ENCODE measurements at regions not wholly inside any gene's neighbourhood (a gene's known extent, or its start where the extent isn't known, plus 50 kb on each side); places are given as distances from the start of the nearest gene placed in this dataset.

DNA sequence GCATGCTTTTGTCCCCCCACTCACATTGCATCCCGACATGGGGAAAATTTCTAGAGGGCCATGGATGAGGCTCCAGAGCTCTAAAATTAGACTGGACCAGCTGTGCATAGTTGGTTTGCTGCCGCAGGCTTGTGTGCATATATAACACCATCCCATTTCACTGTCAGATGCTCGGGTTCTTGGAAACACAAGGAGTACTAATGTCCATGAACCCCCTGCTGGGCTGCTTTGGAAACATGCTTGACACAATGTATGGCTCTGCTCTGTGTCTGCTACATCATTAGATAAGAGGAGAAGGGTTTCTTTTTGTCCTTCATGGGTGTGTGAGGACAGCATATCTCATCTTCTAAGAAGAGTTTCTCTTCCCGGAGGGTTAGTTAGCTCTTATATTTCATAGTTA lies 292.1 kb upstream of the RORB start:
- DNase-seq (ENCODE audit: low read depth) = no peak

DNA sequence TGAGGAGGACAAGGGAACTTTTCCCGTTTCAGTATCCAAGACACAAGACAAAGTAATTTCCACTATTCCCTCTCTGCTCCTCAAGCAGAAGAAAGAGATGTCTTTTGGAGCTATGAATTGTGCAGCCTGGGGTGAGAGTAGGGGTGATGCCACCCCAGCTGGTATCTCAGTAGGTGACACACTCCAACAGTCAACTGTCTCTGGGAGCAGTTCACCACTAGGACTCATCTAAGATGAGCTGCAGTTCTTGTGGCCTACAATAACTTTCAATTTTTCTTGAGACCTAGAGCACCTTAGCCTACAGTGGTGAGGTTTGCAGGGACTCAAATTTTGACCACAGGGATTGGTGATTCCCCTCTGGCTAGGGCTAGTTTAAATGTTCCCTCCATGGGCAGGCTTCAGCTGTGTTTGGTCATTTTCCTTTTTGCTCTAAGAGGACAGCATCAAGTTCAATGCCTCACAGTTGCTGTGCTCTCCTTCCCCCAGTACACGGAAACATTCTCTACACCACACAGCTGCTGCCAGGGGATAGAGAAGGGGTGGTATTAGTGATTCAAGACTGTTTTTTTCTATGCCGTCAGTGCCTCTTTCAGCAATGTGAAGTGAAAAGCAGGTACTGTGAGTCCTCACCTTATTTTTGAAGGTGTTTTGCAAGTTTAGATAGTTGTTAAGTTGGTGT lies 278.6 kb upstream of the RORB start:
- DNase-seq (ENCODE audit: low read depth) = no peak

DNA sequence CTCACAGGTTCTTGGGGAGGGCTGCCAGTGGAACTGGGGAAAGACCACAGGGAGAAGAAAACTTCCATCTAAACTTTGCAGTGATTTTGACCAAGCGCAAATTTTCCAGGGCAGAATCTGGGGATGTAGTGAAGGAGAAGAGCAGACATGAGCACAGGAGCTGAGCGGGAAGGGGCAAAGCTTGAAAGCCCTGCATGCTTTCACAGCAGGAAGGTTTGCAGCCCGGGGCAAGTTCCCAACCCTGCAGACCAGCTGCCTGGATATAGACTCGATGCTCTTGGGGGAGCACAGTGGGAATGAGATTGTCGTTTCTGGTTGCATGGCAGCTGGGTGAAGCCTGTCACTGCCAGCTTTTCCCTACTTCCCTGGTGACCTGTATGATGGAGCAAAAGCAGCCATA lies 276.8 kb upstream of the RORB start:
- no peak for DNase-seq (ENCODE audit: low read depth)

DNA sequence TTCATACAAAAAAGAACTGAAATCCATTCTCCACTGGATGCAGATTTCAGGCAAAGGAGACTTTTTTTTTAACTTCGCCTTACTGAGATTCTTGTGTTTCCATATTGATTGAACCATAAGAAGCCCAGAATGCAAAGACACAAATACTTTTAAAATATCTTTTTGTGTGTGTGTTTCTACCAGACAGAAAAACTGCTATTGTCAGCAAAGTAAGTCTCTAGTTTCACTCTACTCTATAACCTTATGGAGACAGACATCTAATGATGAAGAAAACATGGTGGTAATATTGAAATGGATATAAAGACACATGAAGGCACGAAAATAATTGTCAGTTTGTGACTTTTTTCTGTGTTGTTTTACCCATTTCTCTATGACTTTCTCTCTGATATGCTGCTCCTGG lies 260.3 kb upstream of the RORB start:
- no peak for DNase-seq (ENCODE audit: low read depth)

DNA sequence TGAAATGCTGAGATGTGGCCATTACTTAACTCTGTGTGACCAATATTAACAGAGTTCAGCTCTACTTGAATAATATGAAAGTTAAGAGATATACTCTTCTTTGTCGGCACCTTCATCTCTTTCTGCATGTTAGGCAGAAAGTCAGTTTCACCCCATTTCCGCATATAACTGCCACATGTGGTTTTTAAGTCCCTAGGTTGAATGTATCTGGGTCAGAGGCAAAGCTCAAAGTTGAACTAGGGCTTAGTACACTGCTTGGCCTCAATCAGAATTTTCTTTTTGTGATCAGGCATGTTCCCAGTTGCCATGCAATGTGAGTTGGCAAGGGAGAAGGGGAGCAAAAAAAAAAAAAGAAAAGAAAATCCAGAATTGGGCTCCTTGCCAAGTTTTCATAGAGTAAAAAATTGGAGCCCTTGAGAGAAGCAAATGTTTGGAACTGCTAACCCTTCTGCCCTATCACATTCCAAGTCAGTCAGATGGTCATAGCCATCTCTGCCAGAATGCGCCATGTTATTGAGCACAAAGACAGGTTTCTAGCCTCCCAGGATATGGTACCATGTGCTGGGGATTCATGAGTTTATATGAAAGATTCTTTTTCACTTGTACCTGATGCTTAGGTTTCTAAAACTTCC lies 251.2 kb upstream of the RORB start:
- DNase-seq (ENCODE audit: low read depth) = no peak

DNA sequence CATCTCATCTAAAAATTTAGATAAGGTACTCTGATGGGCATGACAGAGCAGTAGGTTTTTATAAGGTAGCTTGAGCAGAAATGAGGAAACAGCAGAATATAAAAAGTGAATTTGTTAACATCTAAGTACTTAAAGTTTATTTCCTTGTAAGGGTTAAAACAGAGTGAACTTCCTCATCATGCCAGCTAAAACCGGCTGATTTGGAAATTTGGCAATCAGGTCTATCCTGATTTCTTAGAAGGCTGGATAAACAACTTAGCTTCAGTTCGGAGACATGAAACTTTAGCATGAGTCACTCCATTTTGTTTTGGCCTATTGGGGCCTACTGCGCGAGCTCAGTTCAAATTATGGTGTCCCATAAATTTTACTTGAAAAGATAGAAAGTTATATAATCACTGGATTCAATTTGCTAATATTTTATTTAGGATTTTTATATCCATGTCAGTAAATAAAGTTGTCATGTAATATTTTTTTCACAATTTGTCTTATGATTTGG lies 241.6 kb upstream of the RORB start:
- no peak for DNase-seq (ENCODE audit: low read depth)

DNA sequence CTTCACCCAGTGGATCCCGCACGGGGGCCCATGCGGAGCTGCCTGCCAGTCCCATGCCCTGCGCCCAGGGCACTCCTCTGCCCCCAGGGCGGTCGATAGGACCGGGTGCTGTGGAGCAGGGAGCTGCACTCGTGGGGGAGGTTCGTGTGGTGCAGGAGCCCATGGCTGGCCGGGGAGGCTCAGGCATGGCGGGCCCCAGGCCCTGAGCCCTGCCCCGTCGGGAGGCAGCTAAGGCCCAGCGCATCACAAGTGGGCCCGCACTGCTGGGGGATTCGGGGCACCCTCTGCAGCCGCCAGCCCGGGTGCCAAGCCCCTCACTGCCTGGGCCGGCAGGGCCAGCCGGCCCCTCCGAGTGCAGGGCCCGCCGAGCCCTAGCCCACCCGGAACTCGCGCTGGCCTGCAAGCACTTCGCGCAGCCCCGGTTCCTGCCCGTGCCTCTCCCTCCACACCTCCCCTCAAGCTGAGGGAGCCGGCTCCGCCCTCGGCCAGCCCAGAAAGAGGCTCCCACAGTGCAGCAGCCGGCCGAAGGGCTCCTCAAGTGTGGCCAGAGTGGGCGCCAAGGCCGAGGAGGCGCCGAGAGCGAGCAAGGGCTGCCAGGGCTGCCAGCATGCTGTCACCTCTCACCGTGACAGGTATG lies 221.1 kb upstream of the RORB start:
- no peak for DNase-seq (ENCODE audit: low read depth)

DNA sequence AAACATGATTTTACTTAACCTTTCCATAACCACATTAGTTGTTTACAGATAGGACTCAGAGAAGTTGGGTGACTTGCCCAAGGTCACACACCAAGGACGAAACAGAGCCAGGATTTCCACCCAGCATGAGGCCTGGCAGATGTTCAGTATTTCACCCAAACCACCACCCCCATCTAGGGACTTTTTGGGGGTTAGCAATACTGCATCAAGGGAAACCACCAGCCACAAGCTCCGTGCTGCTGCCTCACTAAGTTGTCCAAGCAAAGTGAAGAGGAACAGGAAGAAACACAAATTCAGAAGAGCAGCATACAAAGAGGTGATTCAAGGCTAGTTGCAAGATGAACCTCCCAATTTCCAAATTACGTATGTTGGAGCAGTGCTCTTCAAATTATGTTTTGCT lies 219.6 kb upstream of the RORB start:
- no peak for DNase-seq (ENCODE audit: low read depth)

DNA sequence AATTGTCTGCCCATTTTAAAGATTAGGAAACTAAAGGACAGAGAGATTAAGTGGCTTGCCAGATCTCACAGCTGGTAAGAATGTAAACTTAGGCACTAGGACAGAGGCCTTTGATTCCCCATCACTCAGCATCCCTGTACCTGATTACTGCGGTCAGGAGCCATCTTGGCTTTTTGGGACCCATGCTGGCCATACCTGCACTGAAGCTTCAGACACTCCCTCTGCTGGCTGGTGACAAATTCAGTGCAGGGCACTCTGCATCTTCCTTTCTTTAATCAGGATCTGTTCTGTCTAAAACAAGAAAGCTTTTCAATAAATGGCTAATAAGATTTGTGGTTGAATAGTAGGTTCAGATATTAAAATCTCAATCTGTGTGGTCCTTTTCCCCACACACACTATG lies 215.5 kb upstream of the RORB start:
- no peak for DNase-seq (ENCODE audit: low read depth)

DNA sequence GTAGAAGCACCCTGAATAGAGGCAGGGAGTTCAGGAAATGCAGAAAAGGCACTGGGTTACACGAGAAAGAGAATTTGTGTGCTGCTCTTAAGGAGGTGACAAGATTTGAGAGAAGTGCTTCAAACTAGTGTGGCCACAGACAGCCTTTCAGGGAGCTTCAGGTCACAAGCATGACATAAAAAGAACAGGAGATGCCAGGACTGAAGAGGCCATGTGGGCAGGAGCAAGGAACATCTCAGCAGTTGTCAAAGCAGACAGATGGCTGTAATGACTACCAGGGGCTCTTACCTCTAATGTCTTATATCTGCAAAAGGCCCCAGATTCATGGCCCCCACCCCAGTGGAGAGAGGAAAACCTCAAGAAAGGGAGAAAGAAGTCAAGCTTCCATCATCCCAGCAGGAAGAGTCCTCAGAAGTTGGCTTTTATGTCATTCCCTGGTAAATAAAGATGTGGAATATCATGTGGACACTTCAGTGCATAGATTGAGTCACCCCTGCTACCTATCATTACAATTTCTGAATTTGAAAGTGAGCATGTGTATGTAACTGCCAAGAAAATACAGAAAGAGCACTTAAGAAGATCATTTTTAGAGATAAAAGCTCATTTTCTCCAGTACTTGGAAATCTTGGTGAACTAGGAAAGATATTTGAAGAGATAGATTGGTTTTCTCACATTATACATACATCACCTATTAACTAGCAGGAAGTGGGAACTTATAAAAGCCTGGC lies 214.4 kb upstream of the RORB start:
- no peak for DNase-seq (ENCODE audit: low read depth)

DNA sequence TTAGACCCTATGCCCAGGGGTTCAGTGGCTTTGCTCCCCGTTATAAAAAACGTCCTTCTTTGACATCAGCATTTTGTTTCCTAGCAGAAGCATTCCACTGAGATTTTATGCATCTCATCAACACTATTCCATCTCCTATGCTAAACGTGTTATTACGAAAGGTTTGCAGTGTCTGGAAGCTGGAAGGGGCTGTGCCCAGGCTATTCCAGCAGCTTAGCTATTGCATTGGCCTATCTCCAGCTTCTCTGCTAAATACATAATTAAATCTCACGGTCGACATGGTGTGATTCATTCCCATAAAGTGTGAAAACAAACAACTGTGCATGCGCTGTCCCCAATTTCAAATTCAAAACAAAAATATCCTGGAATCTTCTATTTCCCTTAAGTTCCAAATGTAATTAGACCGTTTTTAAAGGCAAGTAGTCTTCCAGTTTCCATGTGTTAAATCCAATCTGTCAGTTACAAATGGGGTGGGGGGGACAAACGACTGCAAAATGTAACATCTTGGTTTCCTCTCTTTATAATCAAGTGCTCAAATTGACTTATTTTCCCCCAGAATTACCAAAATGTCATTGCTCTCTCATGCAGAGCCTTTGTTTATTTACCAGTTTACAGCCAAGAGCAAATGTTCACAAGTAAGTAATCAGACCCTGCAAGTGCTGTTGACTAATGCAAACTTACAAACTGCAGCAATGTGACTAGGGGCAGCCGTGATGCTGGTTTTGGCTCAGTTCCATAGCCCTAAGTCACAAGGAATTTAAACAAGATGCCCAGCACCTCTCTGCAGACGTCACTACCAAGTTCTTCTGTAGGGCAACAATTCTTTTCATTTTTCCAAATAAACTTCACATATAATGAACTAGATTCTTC lies 212.3 kb upstream of the RORB start:
- DNase-seq (ENCODE audit: low read depth) = no peak

DNA sequence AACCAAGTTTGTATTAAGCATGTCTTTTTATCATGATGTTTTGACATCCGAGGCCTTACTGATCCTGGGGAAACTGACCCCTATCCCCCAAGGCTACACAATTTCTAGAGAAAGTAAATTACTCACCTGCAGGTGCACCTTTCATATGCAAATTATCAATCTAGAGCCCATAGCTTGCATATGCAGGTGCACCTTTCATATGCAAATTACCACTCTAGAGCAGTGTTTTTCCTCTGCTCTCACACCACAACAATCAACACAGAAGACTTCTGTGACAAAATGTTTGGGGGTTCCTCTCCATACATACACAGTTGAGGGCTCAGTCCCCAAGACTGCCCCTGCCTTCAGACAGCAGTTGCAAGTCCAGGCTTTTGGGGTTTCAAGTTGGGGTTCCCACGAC lies 203.7 kb upstream of the RORB start:
- DNase-seq (ENCODE audit: low read depth) = no peak

DNA sequence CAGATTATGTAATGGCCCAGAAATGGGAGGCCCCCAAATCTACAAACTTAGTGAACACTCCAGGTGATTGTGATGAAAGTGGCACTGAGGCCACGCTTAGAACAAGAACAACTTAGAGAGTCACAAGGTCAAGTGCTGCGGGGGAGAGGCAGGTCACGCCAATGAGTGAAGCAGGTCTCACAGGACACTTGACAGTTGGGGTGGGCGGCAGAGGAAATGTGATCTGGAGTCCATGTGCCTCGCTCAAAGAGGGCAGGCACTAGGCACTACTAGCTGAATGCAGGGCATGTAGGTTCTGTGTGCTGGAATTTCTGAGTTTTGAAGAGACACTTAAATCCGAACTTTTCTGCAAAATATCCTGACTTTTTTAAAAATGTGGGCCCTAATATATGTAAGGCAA lies 193.2 kb upstream of the RORB start:
- DNase-seq (ENCODE audit: low read depth) = no peak

DNA sequence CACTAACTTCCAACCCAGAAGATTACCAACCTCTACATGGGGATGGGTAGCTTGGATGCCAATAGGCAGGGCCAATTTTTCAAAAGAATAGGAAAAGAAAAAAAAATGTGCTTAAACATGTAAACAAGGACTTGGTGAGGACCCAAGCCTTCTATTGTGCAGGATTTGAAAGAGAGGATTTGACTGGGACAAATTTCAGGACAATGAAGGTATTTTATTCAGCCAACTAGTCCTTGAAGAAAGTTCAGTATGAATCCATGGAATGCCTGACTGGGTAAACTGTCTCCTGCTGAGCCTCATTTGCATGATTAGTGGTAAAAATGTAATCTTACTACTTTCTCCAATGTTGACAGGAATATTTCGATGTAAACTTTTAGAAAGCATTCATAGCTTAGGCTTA lies 192.5 kb upstream of the RORB start:
- DNase-seq (ENCODE audit: low read depth) = no peak

DNA sequence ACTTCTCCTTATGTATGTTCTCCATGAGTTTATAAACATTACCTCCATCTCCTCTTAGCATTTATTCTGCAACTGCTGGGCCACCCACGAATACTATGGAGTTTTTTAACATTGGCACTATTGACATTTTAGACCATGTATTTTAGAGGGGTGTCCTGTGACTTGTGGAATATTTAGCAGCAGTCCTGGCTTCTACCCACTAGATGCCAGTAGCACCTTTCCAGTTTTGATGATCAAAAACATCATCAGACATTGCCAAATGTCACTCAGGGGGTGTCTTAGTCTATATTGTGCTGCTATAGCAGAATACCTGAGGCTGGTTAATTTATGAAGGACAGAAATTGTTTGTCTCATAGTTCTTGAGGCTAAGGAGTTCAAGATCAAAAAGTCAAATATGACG lies 187.5 kb upstream of the RORB start:
- no peak for DNase-seq (ENCODE audit: low read depth)

DNA sequence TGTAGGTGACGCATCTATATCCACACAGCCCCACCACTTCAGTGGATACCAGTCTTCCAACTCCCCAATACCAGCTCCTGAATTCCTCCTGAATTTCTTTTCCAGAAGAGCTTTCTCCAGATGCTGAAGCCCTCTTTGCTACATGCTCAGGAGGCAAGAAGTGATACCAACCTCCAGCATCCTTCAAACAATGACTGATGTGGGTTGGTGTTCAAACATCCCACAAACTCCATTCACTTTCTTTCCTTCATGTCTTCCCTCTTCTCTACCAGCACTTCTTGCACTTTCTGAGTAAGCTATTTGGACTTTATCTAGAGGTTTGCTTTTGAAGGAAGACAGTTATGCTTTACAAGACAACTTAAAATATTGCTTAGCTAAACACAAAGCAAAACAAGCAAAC lies 179.9 kb upstream of the RORB start:
- DNase-seq (ENCODE audit: low read depth) = no peak

DNA sequence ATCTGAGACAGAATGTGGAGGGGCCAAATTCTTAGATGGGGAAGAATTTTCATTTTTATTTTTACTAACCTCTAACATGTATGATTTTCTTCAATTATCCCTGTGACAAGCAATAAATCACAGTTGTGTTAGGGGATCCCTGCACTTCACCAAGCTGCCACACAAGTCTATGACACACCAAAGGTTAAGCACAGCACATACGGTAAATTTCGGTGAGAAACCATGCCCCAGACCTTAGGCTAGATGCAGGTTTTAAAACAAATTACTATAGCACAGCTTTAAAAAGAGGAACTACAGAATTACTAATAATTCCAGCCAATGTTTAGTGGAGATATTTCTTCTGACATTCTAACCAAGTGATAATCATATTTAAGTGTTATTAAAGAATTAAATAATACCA lies 175.7 kb upstream of the RORB start:
- DNase-seq (ENCODE audit: low read depth) = no peak

DNA sequence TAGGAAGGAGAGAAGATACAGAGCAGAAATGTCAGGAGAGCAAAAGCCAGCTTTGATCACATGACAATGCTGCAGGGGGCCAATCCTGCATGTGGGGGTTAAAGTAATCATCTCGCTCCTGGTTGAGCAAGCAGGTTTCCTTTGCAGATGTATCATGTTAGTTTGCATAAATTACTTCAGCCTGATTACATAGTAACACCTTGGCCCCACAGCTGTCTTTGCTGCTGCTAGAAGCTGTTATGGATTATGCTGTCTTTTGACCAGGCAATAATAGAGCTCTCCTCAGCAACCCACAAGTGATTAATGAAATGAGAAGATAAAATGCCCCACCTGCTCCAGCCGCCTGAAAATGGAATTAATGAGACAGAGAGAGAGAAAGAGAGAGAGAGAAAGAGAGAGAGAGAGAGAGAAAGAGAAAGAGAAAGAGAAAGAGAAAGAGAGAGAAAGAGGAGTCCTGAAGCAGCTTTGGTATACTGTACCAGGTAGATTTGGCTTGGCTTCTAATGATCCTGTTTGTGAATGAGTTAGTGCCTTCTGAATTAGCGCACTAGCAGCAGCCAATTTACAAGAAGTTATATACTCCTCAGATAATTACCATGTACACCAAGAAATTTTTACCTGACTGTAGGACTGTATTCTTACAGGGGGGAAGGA lies 174.3 kb upstream of the RORB start:
- no peak for DNase-seq (ENCODE audit: low read depth)

DNA sequence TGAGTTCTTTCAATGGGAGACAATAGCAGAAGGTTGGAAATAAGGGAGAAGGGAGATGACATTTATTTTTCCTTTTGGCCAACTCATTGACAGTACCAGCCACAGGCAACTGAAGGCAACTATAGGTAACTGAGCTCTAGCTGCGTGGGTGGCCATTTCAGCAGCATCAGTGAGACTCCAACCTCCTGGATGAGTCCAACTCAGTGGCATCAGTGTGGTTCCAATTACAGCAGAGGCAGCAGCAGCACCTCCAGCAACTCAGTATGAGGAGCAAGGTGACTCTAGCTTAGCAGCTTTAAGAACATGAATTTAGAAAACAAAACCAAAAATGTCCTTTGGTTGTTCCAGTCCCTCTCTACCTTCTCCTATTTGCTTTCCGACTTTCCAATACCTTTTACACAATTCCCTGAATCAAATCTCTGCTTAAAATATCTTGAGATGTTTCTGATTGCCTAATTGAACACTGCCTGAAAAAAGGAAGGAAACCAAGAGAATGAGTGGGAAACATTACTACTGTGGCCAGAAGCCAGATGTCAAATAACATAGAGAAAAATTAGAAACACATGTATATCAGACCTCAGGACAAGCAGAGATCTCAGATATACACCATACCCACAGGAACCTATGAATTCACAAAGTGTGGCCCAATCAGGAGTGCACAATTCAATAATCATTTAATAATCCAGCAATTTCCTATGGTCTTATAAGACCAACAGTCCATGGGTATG lies 166.5 kb upstream of the RORB start:
- no peak for DNase-seq (ENCODE audit: low read depth)

DNA sequence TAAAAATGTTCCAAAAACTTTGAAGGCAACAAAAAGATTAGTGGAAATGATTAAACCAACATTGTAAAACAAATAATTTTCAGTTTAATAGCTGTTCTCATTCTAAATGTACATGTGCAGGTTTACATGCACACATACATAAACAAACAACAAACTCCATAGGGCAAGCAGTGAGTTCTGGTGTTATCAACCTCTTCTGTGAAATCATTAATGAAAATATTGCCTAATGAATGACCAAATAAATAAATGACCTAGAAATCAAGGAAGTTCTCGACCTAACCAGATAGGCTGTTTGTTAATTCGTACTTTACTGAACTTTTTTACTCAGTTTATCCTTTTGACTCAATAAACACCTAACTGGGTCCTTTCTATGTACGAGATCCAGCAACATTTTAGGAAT lies 165.5 kb upstream of the RORB start:
- no peak for DNase-seq (ENCODE audit: low read depth)
